Medulla oblongata (tissue), 1 donor: ENCODE measurements at regions not wholly inside any gene's neighbourhood (a gene's known extent, or its start where the extent isn't known, plus 50 kb on each side); places are given as distances from the start of the nearest gene placed in this dataset.

Source experiments
- DNase-seq: peaks from one replicate; pipeline ENCODE4 v3.0.0-alpha.2; 2015; ENCODE audit errors: extremely low spot score

GRCh38 chr9:82549174-82549821, 513.6 kb downstream of the RASEF start:
- no peak for DNase-seq

GRCh38 chr9:82552784-82553183, 510.2 kb downstream of the RASEF start:
- DNase-seq = no peak

- DNase-seq = no peak
These were observed 509.1 kb downstream of the RASEF start for GRCh38 chr9:82553654-82554366.

GRCh38 chr9:82554381-82554780, 508.6 kb downstream of the RASEF start:
- no peak for DNase-seq

- no peak for DNase-seq
These were observed 507.9 kb downstream of the RASEF start for GRCh38 chr9:82555031-82555430.

- DNase-seq = no peak
These were observed 507.4 kb downstream of the RASEF start for GRCh38 chr9:82555431-82556051.

DNA sequence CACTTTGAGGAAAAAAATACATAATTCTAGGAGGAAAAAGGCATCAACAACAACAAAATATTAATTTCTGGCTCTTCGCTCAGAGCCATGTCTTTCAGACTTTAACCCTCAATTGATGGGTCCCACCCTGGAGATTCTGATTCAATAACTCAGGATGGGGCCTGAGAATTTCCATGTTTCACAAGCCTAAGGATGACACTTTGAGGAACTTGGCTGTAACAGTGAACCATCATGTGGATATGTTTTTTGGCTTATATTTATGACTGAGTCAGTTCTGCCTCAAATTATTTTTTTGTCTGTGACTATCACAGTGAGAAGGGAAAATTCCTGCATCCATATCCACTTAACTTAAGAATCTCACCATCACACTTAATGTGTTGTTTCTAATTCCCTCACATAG, 504.6 kb downstream of the RASEF start:
- no peak for DNase-seq

DNA sequence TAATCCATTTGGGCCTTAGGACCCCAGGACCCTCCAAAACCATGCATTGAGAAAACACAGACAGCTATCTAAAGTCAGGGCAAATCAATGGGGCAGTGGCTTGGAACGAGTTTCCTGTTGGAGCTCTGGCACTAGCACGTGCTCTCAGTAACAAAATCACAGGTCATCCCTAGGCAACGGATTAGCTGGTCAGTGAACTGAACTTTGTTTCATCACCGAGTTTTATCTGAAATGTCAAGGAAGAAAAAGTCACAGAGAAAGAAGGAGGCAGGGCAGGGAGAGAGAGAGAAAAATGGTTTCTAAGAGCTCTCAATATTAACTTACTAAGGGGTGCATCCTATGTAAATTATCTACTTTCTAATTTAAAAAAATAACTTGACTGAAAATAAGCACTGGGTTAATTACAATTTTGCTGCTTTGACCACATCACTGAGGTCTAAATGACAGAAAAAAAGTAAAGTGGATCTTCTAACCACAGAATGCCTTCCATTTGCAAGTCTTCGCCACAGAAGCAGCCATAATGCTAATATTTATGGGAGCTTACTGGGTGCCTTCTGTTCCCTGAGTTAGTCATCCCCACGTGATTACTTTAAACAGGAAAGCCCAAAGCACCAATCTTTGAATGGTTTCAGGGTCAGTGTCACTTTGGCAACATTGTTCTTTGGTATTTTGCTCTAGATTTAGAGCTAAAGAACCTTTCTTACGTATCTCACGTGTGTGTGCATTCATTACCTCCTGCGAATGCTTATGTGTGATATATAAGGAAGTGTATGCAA, 503.9 kb downstream of the RASEF start:
- no peak for DNase-seq

- DNase-seq = no peak
These were observed 502.9 kb downstream of the RASEF start for GRCh38 chr9:82560036-82560435.

DNA sequence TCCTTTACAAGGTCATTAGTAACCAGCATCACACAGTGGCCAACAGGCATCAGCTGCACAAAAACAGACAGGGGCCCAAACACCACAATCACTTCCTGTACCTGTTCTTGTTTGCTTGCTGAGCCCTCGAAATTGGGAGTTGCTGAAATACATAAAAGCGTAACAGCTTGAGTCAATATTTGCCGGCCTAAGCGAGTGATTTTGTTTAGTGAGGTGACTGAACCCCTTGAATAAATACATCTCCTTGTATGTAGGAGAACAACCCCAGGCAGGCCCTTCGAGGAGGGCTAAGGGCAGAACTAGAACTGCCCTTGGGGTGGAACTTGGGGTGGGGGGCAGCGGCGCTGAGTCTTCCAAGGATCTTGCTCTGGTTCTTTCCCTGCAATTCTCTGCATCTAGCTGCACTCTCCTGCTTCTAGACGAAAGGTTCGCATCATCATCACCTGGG, 502.5 kb downstream of the RASEF start:
- DNase-seq = no peak

GRCh38 chr9:82563094-82563493, 499.8 kb downstream of the RASEF start:
- DNase-seq = no peak

GRCh38 chr9:82563841-82564240, 499.1 kb downstream of the RASEF start:
- no peak for DNase-seq

GRCh38 chr9:82565188-82565969, 497.6 kb downstream of the RASEF start:
- DNase-seq = no peak

DNA sequence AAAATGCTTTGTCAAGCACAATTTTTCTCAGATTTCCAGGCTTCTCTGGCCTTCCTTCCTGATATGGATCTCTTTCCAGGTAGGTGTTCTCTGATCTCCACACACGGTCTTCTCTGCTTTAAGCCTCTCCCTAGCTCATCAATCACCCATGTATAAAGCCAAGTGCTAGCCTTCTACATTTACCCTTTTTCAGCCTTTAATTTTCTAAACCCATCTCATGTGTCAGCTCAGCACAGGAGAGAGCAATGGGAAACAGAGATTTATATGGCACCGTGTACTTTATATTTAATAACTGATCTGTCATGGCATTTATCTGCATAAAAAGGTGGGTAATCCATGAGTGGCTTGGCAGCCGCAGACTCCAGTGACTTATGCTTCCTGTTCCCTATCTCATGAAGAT, 495.0 kb downstream of the RASEF start:
- no peak for DNase-seq

DNA sequence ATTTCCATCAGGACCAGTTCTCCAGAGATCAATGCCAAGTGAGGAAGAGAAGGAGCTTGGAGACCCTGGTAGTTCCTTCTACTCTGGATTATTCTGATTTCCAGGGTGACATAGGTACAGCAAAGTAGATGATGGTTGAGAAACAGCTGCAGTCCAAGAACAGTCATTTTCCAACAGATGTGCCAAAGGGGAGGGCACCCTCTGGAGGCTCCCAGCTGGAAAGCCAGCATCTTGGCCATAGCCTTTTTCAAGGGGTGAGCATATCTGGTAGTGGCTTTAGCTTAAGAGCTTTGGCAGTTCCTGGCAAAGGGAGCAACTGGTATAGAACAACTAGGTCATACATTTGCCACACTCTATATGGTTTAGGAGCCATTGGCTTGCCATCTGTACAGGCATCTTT, 492.7 kb downstream of the RASEF start:
- no peak for DNase-seq

- no peak for DNase-seq
These were observed 491.4 kb downstream of the RASEF start for GRCh38 chr9:82571540-82571939.

- DNase-seq = no peak
These were observed 490.8 kb downstream of the RASEF start for GRCh38 chr9:82572146-82572545.

DNA sequence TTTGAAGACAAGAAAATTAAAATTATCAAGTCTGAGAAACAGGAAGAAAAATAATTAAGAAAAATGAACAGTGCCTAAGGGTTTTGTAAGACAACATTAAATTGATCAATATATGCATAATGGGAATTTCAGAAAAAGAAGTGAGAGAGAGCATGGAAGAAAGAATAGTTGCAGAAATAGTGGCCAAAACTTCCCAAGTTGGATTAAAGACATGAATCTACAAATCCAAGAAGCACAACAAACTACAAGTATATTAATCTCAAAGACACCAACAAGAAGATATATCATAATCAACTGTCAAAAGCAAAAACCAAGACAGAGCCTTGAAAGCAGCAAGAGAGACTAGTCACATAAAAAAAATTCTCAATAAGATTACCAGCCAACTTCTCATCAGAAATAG, 488.0 kb downstream of the RASEF start:
- no peak for DNase-seq

GRCh38 chr9:82580921-82581320, 482.0 kb downstream of the RASEF start:
- no peak for DNase-seq

DNA sequence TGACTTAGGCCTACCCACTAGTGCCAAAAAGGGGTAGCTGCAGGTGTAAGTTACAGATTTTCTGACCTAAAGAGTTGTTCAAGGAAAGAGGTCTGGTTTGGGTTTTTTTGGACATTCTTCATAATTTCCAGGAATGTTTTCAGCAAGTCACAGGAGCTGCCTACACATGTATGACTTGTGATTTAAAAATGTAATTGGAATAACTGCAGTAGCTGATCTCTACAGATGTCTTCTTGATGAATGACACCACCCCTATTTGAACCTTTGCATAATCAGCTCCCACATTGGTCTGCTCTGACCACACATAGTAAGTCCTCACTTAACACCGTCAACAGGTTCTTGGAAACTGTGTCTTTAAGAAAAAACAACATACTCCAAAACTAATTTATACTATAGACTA, 481.4 kb downstream of the RASEF start:
- DNase-seq = no peak

- no peak for DNase-seq
These were observed 481.0 kb downstream of the RASEF start for GRCh38 chr9:82581935-82582334.

- DNase-seq = no peak
These were observed 480.2 kb downstream of the RASEF start for GRCh38 chr9:82582693-82583092.
